ENCODE measurements at regions not wholly inside any gene's neighbourhood (a gene's known extent, or its start where the extent isn't known, plus 50 kb on each side); places are given as distances from the start of the nearest gene placed in this dataset.

DNA sequence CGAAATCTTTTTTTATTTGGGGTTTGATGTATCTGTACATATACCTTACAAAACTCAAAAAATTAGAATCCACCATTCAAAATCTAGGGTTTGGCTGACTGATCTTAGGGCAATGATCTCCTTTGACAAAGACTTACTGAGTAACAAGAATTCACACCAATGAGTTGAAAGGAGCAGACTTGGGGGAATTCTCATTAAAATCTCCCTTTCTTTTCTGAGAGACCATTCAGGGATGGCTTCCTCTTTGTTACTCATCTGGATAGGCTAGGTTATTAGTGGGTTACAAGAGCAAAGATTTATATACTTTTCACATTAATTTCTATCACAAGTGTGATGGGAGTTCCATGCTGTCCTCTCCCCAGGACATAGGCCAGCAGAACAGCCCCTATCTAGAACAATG, 661.0 kb downstream of the KCTD16 start:
- Histone ChIP-seq H3K4me3 (no peak overlapping the region), H3K79me2 (ENCODE audit: control insufficient read depth, insufficient read depth, low read length) (no peaks in the 10 kb centered on the region), H4K20me1 (replicated peaks; ENCODE audit: control insufficient read depth, insufficient read depth, low read length) (no peaks in the 10 kb centered on the region), H3K27ac (ENCODE audit: extremely low read depth, low read depth, low read length) (no peak overlapping the region), H3K4me1 (replicated peaks in 1 of 2; ENCODE audit: control insufficient read depth in 2 of 2, insufficient read depth in 2 of 2, low read length in 2 of 2) (no peaks in the 10 kb centered on the region), H3K36me3 (ENCODE audit: control insufficient read depth, insufficient read depth, low read length) (no peaks in the 10 kb centered on the region), H3K9me1 (ENCODE audit: control insufficient read depth, insufficient read depth, low read length) (no peaks in the 10 kb centered on the region), H3K9me3 (replicated peaks; ENCODE audit: control insufficient read depth, insufficient read depth, low read depth, low read length) (no peaks in the 10 kb centered on the region), H3K27me3 (ENCODE audit: control insufficient read depth in 2 of 2, insufficient read depth in 2 of 2, low read length in 2 of 2) (no peaks in the 10 kb centered on the region), H3K9ac (ENCODE audit: insufficient read depth in 1 of 2, low read depth in 2 of 2, low read length in 2 of 2) (no peak overlapping the region), H2AFZ (ENCODE audit: low read depth, low read length) (no peak overlapping the region), H3K4me2 (ENCODE audit: insufficient read depth, low read length) (no peak overlapping the region)
- WGBS (ENCODE audit: insufficient coverage, low coverage, missing lambda C conversion rate): 8% methylated on average over 1 of the region's 1 CpG
- ChIA-PET CTCF (ENCODE audit: low intra/inter-chr PET ratio) (no interaction called here), POLR2A (no interaction called here)
- ATAC-seq: no peak
- in situ Hi-C loops (cut with MboI) (no loop called here), intact Hi-C loops (cut with micrococcal nuclease) (no loop called here)
- no peak for DNase-seq (ENCODE audit: extremely low read depth in 1 of 4, low spot score in 3 of 4)
- no peak for FAIRE-seq
- no TSS peak for BruUV-seq (replicated peaks)
- TF ChIP-seq ZNF507 (tag; conservative IDR thresholded peaks at IDR 0.05) (no peak), ERF (CRISPR knock-in tag; IDR thresholded peaks at IDR 0.05) (no peak), ZBTB1 (CRISPR knock-in tag; IDR thresholded peaks at IDR 0.05; ENCODE audit: borderline replicate concordance, low read depth) (no peak), HNRNPLL (IDR thresholded peaks at IDR 0.05; ENCODE audit: low read depth, low read length, poor library complexity, severe bottlenecking) (no peak), SRSF3 (IDR thresholded peaks at IDR 0.05; ENCODE audit: insufficient read depth, low read length) (no peak), ZNF695 (CRISPR knock-in tag; IDR thresholded peaks at IDR 0.05) (no peak)
- TF ChIP-seq, protein P1, sequence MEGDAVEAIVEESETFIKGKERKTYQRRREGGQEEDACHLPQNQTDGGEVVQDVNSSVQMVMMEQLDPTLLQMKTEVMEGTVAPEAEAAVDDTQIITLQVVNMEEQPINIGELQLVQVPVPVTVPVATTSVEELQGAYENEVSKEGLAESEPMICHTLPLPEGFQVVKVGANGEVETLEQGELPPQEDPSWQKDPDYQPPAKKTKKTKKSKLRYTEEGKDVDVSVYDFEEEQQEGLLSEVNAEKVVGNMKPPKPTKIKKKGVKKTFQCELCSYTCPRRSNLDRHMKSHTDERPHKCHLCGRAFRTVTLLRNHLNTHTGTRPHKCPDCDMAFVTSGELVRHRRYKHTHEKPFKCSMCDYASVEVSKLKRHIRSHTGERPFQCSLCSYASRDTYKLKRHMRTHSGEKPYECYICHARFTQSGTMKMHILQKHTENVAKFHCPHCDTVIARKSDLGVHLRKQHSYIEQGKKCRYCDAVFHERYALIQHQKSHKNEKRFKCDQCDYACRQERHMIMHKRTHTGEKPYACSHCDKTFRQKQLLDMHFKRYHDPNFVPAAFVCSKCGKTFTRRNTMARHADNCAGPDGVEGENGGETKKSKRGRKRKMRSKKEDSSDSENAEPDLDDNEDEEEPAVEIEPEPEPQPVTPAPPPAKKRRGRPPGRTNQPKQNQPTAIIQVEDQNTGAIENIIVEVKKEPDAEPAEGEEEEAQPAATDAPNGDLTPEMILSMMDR (IDR thresholded peaks at IDR 0.05 in 2 of 3, conservative IDR thresholded peaks at IDR 0.05 in 1 of 3; ENCODE audit: insufficient read depth in 2 of 3, low read depth in 1 of 3, low read length in 3 of 3): no peak
- TF ChIP-seq, protein P2, sequence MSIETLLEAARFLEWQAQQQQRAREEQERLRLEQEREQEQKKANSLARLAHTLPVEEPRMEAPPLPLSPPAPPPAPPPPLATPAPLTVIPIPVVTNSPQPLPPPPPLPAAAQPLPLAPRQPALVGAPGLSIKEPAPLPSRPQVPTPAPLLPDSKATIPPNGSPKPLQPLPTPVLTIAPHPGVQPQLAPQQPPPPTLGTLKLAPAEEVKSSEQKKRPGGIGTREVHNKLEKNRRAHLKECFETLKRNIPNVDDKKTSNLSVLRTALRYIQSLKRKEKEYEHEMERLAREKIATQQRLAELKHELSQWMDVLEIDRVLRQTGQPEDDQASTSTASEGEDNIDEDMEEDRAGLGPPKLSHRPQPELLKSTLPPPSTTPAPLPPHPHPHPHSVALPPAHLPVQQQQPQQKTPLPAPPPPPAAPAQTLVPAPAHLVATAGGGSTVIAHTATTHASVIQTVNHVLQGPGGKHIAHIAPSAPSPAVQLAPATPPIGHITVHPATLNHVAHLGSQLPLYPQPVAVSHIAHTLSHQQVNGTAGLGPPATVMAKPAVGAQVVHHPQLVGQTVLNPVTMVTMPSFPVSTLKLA (conservative IDR thresholded peaks at IDR 0.05): no peak
- TF ChIP-seq, protein P3, sequence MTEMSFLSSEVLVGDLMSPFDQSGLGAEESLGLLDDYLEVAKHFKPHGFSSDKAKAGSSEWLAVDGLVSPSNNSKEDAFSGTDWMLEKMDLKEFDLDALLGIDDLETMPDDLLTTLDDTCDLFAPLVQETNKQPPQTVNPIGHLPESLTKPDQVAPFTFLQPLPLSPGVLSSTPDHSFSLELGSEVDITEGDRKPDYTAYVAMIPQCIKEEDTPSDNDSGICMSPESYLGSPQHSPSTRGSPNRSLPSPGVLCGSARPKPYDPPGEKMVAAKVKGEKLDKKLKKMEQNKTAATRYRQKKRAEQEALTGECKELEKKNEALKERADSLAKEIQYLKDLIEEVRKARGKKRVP (CRISPR knock-in tag; IDR thresholded peaks at IDR 0.05): no peak

Data from K562 (cell line).